ENCODE measurements at regions not wholly inside any gene's neighbourhood (a gene's known extent, or its start where the extent isn't known, plus 50 kb on each side); places are given as distances from the start of the nearest gene placed in this dataset.

GRCh38 chr3:180116203-180116602, 79.5 kb upstream of the PEX5L start:
- WGBS (ENCODE audit: insufficient coverage, low coverage, missing lambda C conversion rate), result 0% methylated on average over 4 of the region's 4 CpGs
- no peaks in the 10 kb centered on the region for H4K20me1 ChIP-seq (replicated peaks; ENCODE audit: control insufficient read depth, insufficient read depth, low read length)
- TF ChIP-seq BRF2 (IDR thresholded peaks at IDR 0.05; ENCODE audit: borderline replicate concordance, insufficient read depth, insufficient read length) (no peak), HMGXB4 (CRISPR knock-in tag; IDR thresholded peaks at IDR 0.05) (no peak), CBX5 (IDR thresholded peaks at IDR 0.05; ENCODE audit: borderline replicate concordance, low read depth) (no peak), PHF21A (IDR thresholded peaks at IDR 0.05; ENCODE audit: borderline replicate concordance, low read depth) (no peak), MCM5 (IDR thresholded peaks at IDR 0.05; ENCODE audit: low read depth) (no peak), EZH2 (IDR thresholded peaks at IDR 0.05; ENCODE audit: borderline replicate concordance, low read depth, low read length) (no peak), EWSR1 (IDR thresholded peaks at IDR 0.05; ENCODE audit: borderline replicate concordance, low read depth, partially characterized antibody) (no peak), SMARCC2 (IDR thresholded peaks at IDR 0.05; ENCODE audit: low read depth) (no peak), ZBTB49 (CRISPR knock-in tag; IDR thresholded peaks at IDR 0.05; ENCODE audit: borderline replicate concordance) (no peak), ZNF224 (CRISPR knock-in tag; IDR thresholded peaks at IDR 0.05) (no peak), DLX4 (CRISPR knock-in tag; IDR thresholded peaks at IDR 0.05) (no peak), CREB3L1 (IDR thresholded peaks at IDR 0.05; ENCODE audit: borderline replicate concordance, low read depth) (no peak), RCOR1 (IDR thresholded peaks at IDR 0.05; ENCODE audit: borderline replicate concordance in 1 of 2, low read depth in 2 of 2, low read length in 2 of 2) (no peak), RUNX1 (IDR thresholded peaks at IDR 0.05; ENCODE audit: low read depth) (no peak), ZNF511 (CRISPR knock-in tag; IDR thresholded peaks at IDR 0.05) (no peak)

More at GRCh38 chr3:180116203-180116602, 79.5 kb upstream of the PEX5L start:
- no peak overlapping the region for H3K27ac ChIP-seq (ENCODE audit: extremely low read depth, low read depth, low read length)
- H3K9me1 ChIP-seq (ENCODE audit: control insufficient read depth, insufficient read depth, low read length), result no peaks in the 10 kb centered on the region
- H3K36me3 ChIP-seq (ENCODE audit: control insufficient read depth, insufficient read depth, low read length), result no peaks in the 10 kb centered on the region
- ATAC-seq, result no peak
- CTCF ChIA-PET (ENCODE audit: low intra/inter-chr PET ratio), result no interaction called here
- no peak for FAIRE-seq
- H3K4me3 ChIP-seq, result no peak overlapping the region
- no peaks in the 10 kb centered on the region for H3K79me2 ChIP-seq (ENCODE audit: control insufficient read depth, insufficient read depth, low read length)
- H2AFZ ChIP-seq (ENCODE audit: low read depth, low read length), result no peak overlapping the region
- no peaks in the 10 kb centered on the region for H3K27me3 ChIP-seq (ENCODE audit: control insufficient read depth in 2 of 2, insufficient read depth in 2 of 2, low read length in 2 of 2)
- no peaks in the 10 kb centered on the region for H3K9me3 ChIP-seq (replicated peaks; ENCODE audit: control insufficient read depth, insufficient read depth, low read depth, low read length)
- BruUV-seq (replicated peaks), result no TSS peak
- POLR2A ChIA-PET, result no interaction called here
- in situ Hi-C loops (cut with MboI), result no loop called here
- no peak overlapping the region for H3K9ac ChIP-seq (ENCODE audit: insufficient read depth in 1 of 2, low read depth in 2 of 2, low read length in 2 of 2)
- intact Hi-C loops (cut with micrococcal nuclease), result no loop called here
- no peak for DNase-seq (ENCODE audit: extremely low read depth in 1 of 4, low spot score in 3 of 4)
- no peaks in the 10 kb centered on the region for H3K4me1 ChIP-seq (replicated peaks in 1 of 2; ENCODE audit: control insufficient read depth in 2 of 2, insufficient read depth in 2 of 2, low read length in 2 of 2)
- no peak overlapping the region for H3K4me2 ChIP-seq (ENCODE audit: insufficient read depth, low read length)
